Gastrocnemius medialis (tissue), 4 donors: ENCODE measurements at regions not wholly inside any gene's neighbourhood (a gene's known extent, or its start where the extent isn't known, plus 50 kb on each side); places are given as distances from the start of the nearest gene placed in this dataset.

Experiments
- CTCF ChIP-seq, 5 experiments: fragments of 450-650 bp in 3 of 5; fragments of 200-600 bp in 2 of 5; sonication (generic) in 2 of 5; IDR thresholded peaks in 4 of 5; conservative IDR thresholded peaks in 1 of 5; 1 replicate in 4 of 5; 2 replicates in 1 of 5; pipeline ENCODE4 v1.5.1; 2016 to 2019; ENCODE audit warnings: antibody characterized with exemption in 5 of 5, mild to moderate bottlenecking in 3 of 5, moderate library complexity in 3 of 5
- POLR2A ChIP-seq, 2 donors: fragments of 450-650 bp; IDR thresholded peaks; one replicate each; pipeline ENCODE4 v1.6.1; 2017; ENCODE audit warnings: antibody characterized with exemption in 2 of 2, mild to moderate bottlenecking in 2 of 2, moderate library complexity in 2 of 2

GRCh38 chr10:131694781-131695495 is 205.9 kb upstream of the PPP2R2D start:
- TF ChIP-seq POLR2A (IDR thresholded peaks at IDR 0.05) (no peak), CTCF (IDR thresholded peaks at IDR 0.05 in 4 of 5, conservative IDR thresholded peaks at IDR 0.05 in 1 of 5) (no peak)
